DOHH2 (cell line): ENCODE measurements at regions not wholly inside any gene's neighbourhood (a gene's known extent, or its start where the extent isn't known, plus 50 kb on each side); places are given as distances from the start of the nearest gene placed in this dataset.

Experiments used
- H3F3A ChIP-seq: fragments of 200-600 bp; sonication (generic), shearing (Covaris generic); 2 replicates; pipeline ENCODE4 v1.6.0; 2016; ENCODE audit warnings: antibody characterized with exemption, mild to moderate bottlenecking; ENCODE audit not compliant: control insufficient read depth, insufficient read depth
- H3K27ac ChIP-seq: fragments of 200-600 bp; sonication (generic); 2 replicates; pipeline ENCODE4 v1.5.1; 2014; ENCODE audit warnings: low read depth, mild to moderate bottlenecking, low read length, moderate library complexity
- H3K27me3 ChIP-seq: fragments of 200-600 bp; sonication (generic); 2 replicates; pipeline ENCODE4 v1.6.1; 2014; ENCODE audit warnings: mild to moderate bottlenecking, low read length, mixed read lengths; ENCODE audit not compliant: control insufficient read depth
- H3K36me3 ChIP-seq: fragments of 200-600 bp; sonication (generic); 2 replicates; pipeline ENCODE4 v1.6.1; 2014; ENCODE audit warnings: mild to moderate bottlenecking, low read length, moderate library complexity, mixed read lengths; ENCODE audit not compliant: control insufficient read depth
- H3K4me1 ChIP-seq: fragments of 200-600 bp; sonication (generic); 2 replicates; pipeline ENCODE4 v1.6.1; 2014; ENCODE audit warnings: mild to moderate bottlenecking, low read length, mixed read lengths; ENCODE audit not compliant: control insufficient read depth
- H3K4me2 ChIP-seq: fragments of 200-600 bp; sonication (generic); 2 replicates; pipeline ENCODE4 v1.6.0; 2014; ENCODE audit warnings: mild to moderate bottlenecking, low read length, moderate library complexity
- H3K4me3 ChIP-seq: fragments of 200-600 bp; sonication (generic); 2 replicates; pipeline ENCODE4 v1.5.1; 2014; ENCODE audit warnings: mild to moderate bottlenecking, low read length, mixed read lengths
- H3K79me2 ChIP-seq: fragments of 200-600 bp; sonication (generic); 2 replicates; pipeline ENCODE4 v1.6.1; 2014; ENCODE audit warnings: mild to moderate bottlenecking, low read length, mixed read lengths; ENCODE audit not compliant: control insufficient read depth
- H3K9me2 ChIP-seq: fragments of 200-600 bp; sonication (generic); replicated peaks from 2 replicates; pipeline ENCODE4 v1.6.1; 2014; ENCODE audit warnings: mild to moderate bottlenecking, low read length, mixed read lengths; ENCODE audit not compliant: control insufficient read depth
- H3K9me3 ChIP-seq: fragments of 200-600 bp; sonication (generic); 2 replicates; pipeline ENCODE4 v1.6.1; 2014; ENCODE audit warnings: antibody characterized with exemption, low read length, mixed read lengths; ENCODE audit not compliant: control insufficient read depth, insufficient read depth
- H4K20me1 ChIP-seq: fragments of 200-600 bp; sonication (generic); 2 replicates; pipeline ENCODE4 v1.6.0; 2014; ENCODE audit warnings: low read depth, mild to moderate bottlenecking, antibody characterized with exemption, low read length, moderate library complexity; ENCODE audit not compliant: control insufficient read depth, insufficient read depth
- CTCF ChIP-seq: fragments of 200-600 bp; sonication (generic); IDR thresholded peaks from one replicate; pipeline ENCODE4 v1.5.1; 2014; ENCODE audit warnings: antibody characterized with exemption, mild to moderate bottlenecking, low read depth, low read length; ENCODE audit not compliant: poor library complexity, severe bottlenecking
- EZH2phosphoT487 ChIP-seq: fragments of 200-600 bp; sonication (generic); IDR thresholded peaks from 2 replicates; pipeline ENCODE4 v1.6.1; 2017; ENCODE audit warnings: borderline replicate concordance, mild to moderate bottlenecking, antibody characterized with exemption, low read length, moderate library complexity, mixed read lengths

DNA sequence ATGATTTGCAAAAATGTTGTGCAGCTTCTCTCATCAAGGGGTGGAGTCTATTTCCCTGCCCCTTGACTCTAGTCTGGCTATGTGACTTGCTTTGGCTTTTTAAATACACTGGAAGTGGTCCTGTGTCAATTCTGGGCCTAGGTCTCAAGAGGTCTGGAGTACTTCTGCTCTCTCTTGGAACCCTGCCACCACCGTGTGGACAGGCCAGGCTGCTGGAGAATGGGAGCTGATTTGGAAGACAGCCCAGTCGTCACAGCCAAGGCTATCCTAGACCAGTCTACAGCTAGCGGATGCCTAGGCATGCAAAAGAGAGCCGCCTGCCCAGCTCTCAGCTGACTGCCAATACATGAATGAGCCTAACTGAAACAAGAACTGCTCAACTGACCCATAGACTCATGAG lies 56.7 kb upstream of the CLINT1 start:
- no peaks in the 10 kb centered on the region for H3K9me2 ChIP-seq
- no peaks in the 10 kb centered on the region for H3F3A ChIP-seq
- H3K79me2 ChIP-seq, result no peaks in the 10 kb centered on the region
- TF ChIP-seq CTCF (no peak), EZH2phosphoT487 (no peak)
- H3K4me2 ChIP-seq, result no peak overlapping the region
- H3K4me3 ChIP-seq, result no peak overlapping the region
- no peaks in the 10 kb centered on the region for H3K27me3 ChIP-seq
- H3K9me3 ChIP-seq, result no peaks in the 10 kb centered on the region
- H3K27ac ChIP-seq, result no peak overlapping the region
- H3K4me1 ChIP-seq, result peaks cover 40% of the 10 kb centered on the region
- H3K36me3 ChIP-seq, result peaks cover 3% of the 10 kb centered on the region; the same call in 1 of the 2 replicates
- H4K20me1 ChIP-seq, result no peaks in the 10 kb centered on the region

- H3K4me3 ChIP-seq, result no peak overlapping the region
- H3K36me3 ChIP-seq, result peaks cover 3% of the 10 kb centered on the region; the same call in 1 of the 2 replicates
- no peaks in the 10 kb centered on the region for H4K20me1 ChIP-seq
- H3K9me3 ChIP-seq, result no peaks in the 10 kb centered on the region
- H3K9me2 ChIP-seq, result no peaks in the 10 kb centered on the region
- H3K4me1 ChIP-seq, result peaks cover 29% of the 10 kb centered on the region
- no peak for TF ChIP-seq EZH2phosphoT487
- no peak for TF ChIP-seq CTCF
- no peak overlapping the region for H3K27ac ChIP-seq
- H3F3A ChIP-seq, result no peaks in the 10 kb centered on the region
- no peaks in the 10 kb centered on the region for H3K27me3 ChIP-seq
- no peak overlapping the region for H3K4me2 ChIP-seq
- no peaks in the 10 kb centered on the region for H3K79me2 ChIP-seq
These were observed 55.3 kb upstream of the CLINT1 start for GRCh38 chr5:157914151-157914788.

DNA sequence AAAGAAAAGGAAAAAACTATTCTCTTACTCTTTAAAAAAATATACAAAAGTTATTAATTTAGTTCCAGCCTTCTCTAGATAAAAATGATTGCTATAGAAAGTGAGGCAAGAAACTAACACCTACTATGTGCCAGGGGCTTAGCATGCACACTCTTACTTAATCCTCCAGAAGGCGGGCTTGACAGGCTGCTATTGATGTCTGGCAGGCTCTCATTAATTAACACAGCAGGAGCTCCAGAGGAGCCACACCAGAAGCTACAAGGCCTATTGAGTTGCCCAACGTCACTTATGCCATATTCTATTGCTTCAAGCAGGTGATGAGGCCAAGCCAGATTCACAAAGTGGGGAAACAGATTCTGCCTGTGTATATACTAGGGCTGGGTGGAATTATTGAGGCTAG lies 54.6 kb upstream of the CLINT1 start:
- no peaks in the 10 kb centered on the region for H3F3A ChIP-seq
- H3K4me3 ChIP-seq, result no peak overlapping the region
- H4K20me1 ChIP-seq, result no peaks in the 10 kb centered on the region
- peaks cover 3% of the 10 kb centered on the region; the same call in 1 of the 2 replicates for H3K36me3 ChIP-seq
- peaks cover 22% of the 10 kb centered on the region for H3K4me1 ChIP-seq
- no peaks in the 10 kb centered on the region for H3K79me2 ChIP-seq
- no peak overlapping the region for H3K4me2 ChIP-seq
- H3K27ac ChIP-seq, result no peak overlapping the region
- no peaks in the 10 kb centered on the region for H3K27me3 ChIP-seq
- H3K9me3 ChIP-seq, result no peaks in the 10 kb centered on the region
- no peaks in the 10 kb centered on the region for H3K9me2 ChIP-seq
- TF ChIP-seq CTCF (no peak), EZH2phosphoT487 (no peak)
